GM18499 (cell line): ENCODE measurements at regions not wholly inside any gene's neighbourhood (a gene's known extent, or its start where the extent isn't known, plus 50 kb on each side); places are given as distances from the start of the nearest gene placed in this dataset.

Experiments used
- ATAC-seq: cut with Tn5 transposase; IDR thresholded peaks from one replicate; pipeline ENCODE4 v1.9.1; 2021; ENCODE audit warnings: moderate number of reproducible peaks; ENCODE audit not compliant: insufficient read depth, unreplicated experiment

DNA sequence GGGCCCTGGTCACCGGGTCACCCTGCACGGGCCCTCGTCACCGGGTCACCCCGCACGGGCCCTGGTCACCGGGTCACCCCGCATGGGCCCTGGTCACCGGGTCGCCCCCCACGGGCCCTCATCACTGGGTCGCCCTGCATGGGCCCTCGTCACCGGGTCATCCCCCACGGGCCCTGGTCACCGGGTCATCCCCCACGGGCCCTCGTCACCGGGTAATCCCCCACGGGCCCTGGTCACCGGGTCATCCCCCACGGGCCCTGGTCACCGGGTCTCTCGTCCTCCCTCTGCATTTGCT is 77.6 kb downstream of the RIPK4 start:
- ATAC-seq, result no peak

DNA sequence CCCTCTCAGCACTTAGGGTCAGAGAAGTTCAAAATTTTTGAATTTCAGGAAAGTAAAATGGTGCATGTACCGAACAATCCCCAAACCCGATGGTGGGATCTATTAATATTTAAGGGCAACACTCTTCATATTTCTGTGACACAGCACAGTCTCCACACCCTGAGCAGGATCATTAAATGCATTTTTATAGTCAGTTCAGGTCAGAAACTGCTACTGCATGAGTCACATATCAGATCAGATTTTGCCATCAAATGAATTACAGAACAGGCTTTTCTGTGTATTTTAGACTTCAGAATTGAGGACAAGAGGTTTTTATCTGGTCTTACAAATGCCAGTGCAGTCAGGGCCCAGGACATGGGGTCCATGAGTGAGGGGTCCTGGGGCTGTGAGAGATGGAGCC is 79.2 kb downstream of the RIPK4 start:
- no peak for ATAC-seq

DNA sequence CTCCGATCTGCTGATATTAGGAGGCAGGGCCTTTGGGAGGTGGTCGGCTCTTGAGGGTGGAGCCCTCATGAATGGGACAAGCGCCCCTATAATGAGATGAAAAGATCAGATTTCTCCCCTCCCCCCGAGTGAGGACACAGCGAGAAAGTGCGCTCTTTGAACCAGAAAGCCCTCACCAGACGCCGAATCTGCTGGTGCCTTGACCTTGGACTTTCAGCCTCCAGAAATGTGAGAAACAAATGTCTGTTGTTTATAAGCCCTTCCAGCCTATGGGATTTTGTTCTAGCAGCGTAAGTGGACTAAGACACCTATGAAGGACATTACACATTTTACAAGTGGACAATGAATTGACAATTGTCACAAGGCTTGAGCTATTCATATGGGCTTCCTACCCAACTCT is 80.2 kb downstream of the RIPK4 start:
- ATAC-seq, result no peak

DNA sequence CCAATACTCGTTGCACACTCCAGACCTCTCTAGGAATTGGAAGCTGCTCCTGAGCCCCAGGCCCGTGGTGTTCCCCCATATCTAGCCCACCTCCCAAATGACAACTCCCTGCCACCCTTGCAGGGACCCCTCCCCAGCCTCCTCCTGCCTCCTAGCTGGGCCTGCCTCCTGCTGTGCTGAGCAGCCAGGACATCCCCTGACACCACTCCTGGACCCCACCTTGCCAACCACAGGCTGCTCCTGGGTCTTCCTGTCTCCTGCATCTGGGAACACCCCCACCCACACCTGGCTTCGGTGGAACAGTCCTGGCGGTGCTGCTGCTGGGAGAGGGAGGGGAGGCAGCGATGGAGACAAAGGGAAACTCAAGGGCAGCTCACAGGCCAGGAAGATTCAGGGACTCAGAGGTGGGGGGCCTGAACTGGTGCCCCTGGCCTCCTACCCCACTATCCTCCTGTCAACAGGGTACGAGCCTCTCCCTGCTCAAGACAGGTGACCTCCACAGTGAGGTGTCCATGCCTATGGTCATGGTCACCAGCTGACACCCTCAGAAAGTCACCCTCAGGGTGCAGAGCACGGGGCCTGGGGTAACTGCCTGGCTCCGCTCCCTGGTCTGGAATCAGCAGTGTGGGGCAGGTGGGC is 81.2 kb downstream of the RIPK4 start:
- no peak for ATAC-seq

DNA sequence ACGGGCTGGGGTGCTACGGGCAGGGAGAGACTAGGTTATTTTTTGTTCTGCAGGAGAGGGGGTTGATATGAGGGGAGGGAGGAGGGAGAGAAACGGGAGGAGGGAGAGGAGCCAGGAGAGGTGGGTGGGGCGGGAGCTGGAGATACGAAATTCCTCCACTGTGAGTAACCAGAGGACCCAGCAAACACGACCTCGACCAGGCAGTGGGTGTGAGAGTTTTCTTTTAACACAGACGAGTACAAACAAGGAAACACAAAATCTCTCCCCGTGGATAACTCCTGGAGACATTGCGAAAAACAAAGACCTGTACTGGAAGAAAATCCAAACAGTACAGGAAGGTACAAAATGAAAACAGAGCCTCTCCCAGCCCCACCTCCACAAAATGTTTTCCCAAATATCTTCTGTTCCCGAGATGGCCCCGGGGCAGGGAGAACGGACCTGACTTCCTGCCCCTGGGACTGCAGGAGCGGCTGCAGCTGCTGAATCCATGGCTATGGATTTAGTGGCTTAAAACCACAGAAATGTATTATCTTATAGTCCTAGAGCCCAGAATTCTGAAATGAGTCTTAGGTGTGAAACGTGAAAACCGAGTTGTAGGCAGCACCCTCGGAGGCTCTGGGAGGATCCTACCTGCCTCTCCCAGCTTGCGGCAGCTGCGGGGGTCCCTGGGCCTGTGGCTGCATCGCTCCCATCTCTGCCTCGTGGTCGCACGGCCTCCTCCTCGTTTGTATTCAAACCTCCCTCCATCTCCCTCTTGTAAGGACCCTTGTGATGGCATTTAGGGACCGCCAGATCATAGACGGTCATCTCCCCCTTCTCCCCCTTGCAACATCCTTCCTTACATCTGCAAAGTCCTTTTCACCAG is 82.2 kb downstream of the RIPK4 start:
- ATAC-seq, result no peak

DNA sequence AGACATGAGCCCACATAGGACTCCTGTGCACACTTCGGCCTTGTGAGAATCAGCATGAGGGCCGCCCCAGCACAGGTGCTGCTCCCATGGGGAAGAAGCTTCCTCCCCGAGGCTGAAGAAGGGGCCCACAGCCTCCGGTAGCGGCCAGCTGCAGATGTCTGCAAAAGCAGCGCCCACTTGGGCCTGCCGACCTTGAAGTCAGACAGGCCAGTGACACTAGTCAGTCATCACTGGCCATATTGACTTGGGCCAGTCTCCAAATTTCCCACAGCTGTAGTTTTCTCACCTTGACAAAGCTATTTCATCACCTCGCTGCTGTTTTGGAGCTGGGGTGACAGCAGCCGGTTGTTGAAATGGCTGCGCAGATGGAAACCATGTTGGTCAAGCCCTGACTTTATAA is 83.0 kb downstream of the RIPK4 start:
- ATAC-seq, result no peak

DNA sequence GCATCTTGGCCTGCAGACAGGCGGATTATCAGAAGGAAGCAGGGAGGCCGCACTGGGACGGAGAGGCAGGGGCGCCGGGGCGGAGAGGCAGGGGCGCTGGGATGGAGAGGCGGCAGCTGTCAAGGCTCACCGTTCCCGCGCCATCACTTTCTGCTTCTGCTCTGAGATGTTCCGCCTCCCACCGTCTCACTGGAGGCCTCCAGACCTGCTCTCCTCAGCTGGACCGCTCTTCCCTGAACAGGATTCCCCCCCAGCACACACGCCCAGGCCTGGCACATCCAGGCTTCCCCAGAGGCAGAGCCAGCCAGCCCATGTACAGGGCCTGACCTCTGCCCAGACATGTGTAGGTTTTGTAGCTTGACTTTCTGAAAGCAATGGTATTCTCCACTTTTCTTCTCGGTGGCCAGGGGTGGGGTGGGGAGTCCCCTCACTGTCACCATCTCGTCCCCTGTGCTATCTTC is 84.1 kb downstream of the RIPK4 start:
- ATAC-seq, result no peak

DNA sequence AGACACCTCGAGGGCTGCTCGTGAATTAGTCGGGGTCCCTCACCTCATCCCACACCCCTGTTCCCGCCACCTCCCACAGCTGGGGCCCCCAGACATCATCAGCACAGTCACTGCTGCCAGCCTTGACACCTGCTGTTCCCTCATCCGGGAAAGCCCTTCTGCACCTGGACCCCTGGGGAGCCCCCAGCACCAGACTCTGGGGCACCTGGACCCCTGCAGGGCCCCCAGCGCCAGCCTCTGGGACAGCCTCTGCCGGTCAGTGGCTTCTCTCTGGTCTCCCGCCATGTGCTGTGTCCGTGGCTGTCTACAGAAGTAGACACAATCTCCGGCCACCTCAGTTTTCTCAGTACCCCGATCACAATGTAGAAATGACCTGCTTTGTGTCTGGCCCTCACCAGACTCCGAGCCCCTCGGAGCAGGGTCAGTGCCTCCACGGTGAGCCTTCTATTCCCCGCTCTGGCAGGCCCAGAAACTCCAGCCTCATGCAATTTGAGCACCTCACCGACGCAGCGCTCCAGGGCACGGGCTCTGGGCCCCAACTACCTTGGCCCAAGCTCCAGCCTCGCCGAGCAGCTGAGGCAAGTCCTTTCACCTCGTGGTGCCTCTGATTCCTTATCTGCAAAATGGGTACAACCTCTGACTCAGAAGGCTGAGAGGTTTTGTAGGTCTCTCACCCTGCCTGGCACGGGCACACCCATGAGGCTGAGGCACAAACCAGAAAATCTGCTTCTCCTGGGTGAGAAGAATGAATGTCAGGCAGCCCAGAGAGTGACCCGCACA is 84.7 kb downstream of the RIPK4 start:
- ATAC-seq, result no peak

DNA sequence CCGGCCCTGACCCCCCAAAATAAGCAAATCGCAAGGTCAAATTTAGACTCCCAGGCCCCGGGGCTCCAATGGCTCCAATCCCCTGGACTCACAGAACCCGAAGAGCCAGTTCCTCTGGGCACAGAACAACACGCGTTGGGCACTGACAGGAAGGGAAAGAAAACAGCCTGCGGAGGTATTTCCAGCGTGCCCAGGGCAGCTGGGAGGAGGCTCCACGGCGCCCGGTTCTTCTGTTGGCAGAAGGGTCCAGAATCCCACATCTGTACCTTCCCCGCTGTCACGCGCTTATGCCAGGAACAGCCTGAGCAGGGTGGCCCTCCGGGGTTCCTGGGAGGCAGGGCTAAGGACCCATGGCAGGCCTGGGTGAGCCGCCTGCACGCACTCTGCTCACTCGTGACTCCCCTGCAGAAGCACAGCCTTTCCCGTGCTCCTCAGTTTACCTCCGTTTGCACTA is 85.5 kb downstream of the RIPK4 start:
- no peak for ATAC-seq

DNA sequence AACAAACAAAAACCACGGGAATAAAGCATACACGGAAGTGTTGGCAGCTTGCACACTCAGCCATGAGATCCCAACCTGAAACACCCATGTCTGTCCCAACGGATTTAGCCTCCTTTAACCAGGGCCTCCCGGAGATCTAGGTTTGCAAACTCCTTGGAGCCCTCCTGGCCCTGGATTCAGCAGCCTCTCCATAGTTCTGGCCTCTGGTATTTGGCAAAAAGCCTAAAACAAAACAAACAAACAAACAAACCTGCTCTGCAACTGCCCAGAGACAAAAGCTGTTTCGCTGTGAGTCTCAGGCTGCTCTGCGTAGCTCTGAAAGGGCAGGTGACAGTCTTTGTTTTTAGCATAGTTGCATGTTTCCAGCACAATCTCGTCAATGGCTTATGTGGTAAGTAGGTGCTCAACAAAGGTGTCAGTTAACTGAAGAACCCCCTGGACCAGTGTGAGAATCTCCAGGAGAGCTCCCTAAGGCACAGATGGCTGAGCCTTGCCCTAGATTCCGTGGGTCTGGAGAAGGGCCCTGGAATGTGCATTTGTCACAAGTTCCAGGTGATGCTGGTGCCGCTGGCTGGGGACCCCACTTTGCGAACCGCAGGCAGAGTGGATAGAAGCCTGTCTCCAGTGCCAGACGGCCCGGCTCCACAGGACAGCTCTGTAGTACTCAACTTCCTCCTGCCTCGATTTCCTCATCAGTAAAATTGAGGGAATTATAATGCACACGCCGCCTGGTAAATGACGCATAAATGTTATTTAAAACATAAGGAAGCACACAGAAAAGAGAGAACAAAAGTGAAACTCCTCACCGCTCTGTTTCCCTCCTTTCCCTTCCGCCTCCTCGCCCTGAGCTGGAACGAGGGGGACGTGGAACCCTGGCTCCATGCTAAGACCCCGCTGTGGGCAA is 86.2 kb downstream of the RIPK4 start:
- no peak for ATAC-seq

DNA sequence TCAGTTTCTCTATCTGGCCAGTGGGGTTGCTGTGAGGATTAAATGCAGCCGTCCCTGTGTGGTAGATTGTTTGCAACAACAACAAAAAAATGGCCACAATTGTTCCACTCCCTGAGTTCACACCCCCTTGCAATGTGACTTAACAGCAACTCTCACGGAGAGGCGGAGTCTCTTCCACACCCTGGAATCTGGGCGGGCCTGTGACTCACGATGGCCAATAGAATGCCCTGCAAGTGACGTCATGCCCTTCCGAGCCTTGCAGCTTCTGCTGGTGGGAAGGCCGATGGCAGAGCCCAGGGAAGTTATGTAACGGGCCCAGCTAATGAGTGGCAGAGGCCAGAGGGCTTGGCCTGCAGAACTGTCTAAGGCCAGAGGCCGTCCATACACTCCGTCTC is 87.9 kb downstream of the RIPK4 start:
- no peak for ATAC-seq

DNA sequence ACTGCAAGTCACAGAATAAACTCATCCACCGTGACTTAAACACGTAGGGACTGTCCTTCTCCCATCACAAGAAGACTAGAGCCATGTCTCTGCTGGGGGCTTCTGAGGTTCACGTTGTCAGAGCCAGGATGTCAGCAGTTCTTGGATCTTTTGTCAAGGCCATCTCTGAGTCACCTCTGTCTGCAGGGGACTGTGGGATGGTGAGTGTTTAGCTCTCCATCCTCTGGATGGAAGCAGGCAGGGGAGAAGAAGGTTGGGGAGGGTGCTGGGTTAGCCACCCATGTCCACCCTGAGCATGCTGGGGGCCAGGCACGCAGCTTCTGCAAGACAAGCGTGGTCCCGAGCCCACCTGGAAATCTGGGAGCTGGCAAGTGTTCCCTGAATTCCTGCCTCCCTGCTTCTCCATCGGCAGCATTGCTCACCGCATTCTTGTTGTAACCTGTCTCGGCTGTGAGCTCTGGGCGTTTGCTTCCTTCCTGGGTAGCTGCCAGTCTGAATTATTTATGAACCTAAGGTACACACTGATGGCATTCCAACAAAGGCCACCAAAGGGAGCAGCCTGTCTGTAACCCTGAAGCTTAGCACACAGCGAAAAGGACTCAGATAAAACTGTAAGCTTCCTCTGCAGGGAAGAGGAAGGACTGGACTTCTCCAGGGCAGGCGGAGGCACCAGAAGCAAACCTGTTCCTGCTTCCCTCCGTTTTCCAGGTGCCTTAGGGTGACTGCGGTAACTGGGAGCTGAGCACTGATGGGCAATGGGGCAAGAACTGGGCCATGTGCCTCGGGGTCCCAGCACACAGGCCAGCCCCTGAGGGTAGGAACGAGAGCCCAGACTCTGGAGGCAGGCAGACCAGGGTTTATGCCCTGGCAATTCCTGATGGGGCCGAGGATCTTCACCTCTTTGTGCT is 88.6 kb downstream of the RIPK4 start:
- ATAC-seq, result no peak

DNA sequence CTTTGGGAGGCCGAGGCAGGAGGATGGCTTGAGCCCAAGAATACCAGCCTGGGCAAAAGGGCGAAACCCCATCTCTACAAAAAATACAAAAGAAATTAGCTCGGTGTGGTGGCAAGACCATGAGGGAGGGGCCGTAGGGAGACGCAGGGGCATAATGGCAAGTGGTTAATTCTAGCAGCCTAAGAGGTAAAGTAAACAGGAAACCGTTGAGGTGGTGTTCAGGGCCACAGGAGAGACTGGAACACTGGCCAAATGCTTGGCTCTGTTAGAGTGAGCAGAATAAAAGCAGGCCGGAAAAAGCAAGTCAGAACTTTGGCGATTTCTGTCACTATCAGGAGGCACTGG is 89.2 kb downstream of the RIPK4 start:
- no peak for ATAC-seq

DNA sequence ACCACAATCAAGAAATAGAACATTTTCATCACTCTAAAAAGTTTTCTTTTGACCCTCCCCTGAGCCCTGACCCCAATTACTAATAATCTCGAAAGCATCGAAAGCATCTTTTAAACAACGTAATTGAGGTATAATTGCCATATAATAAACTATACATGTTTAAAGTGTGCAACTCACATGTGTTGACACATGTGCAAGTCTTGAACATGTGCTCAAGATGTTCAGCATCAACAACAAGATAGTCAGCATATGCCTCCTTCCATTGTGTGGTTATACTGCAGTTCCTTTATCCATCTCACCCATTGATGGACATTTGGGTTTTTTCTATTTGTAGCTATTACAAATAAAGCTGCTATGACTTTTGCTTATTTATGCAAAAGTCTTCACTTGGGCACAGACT is 90.7 kb downstream of the RIPK4 start:
- ATAC-seq, result no peak

DNA sequence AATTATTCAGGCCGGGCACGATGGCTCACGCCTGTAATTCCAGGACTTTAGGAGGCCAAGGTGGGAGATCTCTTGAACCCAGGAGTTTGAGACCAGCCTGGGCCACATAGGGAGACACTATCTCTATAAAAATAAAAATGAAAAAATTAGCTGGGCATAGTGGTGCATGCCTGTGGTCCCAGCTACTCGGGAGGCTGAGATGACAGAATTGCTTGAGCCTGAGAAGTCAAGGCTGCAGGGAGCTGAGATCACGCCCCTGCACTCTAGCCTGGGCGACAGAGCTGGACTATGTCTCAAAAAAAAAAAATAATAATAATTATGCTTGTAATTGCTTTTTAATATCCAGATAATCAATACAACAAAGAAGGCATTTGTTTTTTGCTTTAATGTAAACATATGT is 91.3 kb downstream of the RIPK4 start:
- no peak for ATAC-seq

DNA sequence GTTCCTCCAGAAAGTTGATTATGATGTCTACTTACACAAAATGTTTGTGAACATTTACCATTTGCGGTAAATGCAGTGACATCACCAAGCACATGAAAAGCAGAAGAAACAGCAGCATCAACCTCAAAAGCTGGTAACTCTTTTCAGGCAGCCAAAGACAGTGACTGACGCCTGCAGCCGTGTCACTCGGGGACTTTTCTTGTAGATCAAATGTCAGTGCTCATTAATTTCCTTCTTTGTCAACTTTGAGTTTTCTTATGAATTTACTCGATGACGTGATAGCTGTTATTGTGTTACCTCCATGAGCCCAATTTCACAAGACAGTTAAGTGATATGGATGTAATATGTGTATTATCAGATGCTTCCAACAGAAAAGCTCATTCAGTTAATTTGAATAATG is 92.5 kb downstream of the RIPK4 start:
- no peak for ATAC-seq

DNA sequence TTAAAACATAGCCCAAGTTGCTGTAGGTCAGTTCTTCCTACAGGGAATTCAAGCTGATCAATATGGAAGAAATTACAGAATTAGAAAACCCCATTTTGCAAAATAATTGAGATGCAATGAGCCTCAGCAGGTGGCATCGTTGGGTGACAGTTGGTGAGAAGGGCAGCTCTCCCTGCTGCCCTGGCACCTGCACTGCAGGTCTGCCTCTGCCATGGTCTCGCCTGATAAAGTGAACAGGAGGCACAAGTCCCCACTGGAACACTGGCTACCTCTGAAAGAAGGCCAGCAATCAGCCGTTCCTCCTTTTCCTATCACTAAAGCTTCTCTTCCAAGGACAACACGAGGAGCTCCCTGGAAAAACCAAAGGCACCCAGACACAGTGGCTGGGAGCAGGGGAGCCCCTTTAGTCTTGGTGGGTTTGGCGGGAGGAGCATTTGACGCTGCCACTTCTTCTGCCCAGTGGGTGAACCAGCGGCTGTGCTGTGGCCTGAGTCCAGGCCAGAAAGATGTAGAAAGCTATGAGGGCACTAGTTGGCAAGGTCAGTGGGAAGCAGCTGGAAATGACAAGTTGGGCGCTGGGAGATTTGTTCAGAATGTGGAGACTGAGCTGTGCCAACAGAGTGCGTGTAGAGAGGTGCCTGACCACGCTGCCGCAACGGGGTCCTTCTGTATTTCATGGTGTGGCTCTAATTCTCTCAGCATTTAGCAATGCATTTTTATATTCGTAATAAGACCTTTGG is 93.1 kb downstream of the RIPK4 start:
- no peak for ATAC-seq

DNA sequence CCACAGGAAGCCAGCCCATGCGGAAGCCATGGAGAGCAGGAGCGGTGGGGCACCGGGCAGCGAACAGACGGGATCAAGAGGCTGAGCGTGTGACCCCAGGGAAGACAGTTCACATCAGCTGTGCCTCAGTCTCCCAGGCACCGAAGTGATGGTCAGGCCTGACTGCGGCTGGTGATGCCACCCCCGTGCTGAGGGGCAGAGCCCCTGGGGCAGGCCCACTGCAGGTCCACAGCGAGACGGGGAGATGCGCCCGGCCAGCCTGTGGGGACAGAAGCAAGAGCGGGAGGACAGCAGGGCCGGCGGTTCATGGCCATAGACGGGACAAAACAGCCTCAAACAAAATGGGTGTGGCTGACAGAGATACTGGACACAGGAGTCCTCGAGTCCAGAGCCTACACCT is 93.8 kb downstream of the RIPK4 start:
- no peak for ATAC-seq

DNA sequence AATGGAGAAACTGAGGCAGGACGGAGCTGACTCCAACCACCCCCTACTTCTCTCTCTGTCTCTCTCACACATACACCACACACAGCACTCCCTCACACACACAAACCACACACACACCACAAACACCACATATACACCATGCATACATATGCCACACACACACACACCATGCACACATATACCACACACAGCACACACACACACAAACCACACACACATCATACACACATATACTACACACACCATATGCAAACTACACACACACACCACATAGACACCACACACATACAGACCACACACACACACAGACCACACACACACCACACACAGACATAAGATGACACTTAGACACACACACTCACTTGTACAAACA is 94.3 kb downstream of the RIPK4 start:
- no peak for ATAC-seq
